ENCODE measurements at regions not wholly inside any gene's neighbourhood (a gene's known extent, or its start where the extent isn't known, plus 50 kb on each side); places are given as distances from the start of the nearest gene placed in this dataset.

GRCh38 chr4:32700838-32701237 is 1980.7 kb downstream of the PCDH7 start:
- TF ChIP-seq CTCF (IDR thresholded peaks at IDR 0.05) (no peak), POLR2A (IDR thresholded peaks at IDR 0.05) (no peak)

Data from right lobe of liver (tissue), 4 donors.